ENCODE measurements at regions not wholly inside any gene's neighbourhood (a gene's known extent, or its start where the extent isn't known, plus 50 kb on each side); places are given as distances from the start of the nearest gene placed in this dataset.

DNA sequence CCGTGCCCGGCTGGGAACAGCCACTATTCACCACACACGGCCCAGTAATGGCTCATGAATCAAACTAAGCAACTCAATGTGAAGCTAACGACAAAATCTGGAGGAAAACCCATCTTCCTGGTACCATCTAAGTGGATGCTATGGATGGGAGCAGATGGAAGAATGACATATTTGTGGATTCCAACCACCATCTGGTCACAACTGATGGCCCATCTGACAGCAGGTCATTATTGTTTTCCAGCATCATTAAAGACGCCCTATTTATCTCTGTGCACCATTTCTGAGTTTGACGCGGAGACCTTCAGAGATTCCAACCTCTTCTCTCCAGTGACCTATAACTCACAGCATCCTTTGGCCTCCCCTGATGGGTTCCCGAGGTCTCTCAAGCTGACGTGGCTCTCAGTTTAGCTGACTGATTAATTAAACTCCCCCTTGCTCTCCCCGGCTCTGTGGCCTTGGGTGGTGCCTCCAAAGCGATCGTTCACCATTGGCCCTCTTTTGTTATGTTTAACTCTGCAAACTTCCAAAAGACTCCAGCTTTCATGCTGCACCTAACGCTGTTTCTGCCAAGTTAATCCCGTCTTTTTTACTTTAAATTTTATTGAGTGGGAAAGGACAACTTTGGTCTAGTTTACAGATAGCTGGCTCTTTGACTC, 1514.4 kb downstream of the BRD1 start (continued):
- TF ChIP-seq, protein P1, sequence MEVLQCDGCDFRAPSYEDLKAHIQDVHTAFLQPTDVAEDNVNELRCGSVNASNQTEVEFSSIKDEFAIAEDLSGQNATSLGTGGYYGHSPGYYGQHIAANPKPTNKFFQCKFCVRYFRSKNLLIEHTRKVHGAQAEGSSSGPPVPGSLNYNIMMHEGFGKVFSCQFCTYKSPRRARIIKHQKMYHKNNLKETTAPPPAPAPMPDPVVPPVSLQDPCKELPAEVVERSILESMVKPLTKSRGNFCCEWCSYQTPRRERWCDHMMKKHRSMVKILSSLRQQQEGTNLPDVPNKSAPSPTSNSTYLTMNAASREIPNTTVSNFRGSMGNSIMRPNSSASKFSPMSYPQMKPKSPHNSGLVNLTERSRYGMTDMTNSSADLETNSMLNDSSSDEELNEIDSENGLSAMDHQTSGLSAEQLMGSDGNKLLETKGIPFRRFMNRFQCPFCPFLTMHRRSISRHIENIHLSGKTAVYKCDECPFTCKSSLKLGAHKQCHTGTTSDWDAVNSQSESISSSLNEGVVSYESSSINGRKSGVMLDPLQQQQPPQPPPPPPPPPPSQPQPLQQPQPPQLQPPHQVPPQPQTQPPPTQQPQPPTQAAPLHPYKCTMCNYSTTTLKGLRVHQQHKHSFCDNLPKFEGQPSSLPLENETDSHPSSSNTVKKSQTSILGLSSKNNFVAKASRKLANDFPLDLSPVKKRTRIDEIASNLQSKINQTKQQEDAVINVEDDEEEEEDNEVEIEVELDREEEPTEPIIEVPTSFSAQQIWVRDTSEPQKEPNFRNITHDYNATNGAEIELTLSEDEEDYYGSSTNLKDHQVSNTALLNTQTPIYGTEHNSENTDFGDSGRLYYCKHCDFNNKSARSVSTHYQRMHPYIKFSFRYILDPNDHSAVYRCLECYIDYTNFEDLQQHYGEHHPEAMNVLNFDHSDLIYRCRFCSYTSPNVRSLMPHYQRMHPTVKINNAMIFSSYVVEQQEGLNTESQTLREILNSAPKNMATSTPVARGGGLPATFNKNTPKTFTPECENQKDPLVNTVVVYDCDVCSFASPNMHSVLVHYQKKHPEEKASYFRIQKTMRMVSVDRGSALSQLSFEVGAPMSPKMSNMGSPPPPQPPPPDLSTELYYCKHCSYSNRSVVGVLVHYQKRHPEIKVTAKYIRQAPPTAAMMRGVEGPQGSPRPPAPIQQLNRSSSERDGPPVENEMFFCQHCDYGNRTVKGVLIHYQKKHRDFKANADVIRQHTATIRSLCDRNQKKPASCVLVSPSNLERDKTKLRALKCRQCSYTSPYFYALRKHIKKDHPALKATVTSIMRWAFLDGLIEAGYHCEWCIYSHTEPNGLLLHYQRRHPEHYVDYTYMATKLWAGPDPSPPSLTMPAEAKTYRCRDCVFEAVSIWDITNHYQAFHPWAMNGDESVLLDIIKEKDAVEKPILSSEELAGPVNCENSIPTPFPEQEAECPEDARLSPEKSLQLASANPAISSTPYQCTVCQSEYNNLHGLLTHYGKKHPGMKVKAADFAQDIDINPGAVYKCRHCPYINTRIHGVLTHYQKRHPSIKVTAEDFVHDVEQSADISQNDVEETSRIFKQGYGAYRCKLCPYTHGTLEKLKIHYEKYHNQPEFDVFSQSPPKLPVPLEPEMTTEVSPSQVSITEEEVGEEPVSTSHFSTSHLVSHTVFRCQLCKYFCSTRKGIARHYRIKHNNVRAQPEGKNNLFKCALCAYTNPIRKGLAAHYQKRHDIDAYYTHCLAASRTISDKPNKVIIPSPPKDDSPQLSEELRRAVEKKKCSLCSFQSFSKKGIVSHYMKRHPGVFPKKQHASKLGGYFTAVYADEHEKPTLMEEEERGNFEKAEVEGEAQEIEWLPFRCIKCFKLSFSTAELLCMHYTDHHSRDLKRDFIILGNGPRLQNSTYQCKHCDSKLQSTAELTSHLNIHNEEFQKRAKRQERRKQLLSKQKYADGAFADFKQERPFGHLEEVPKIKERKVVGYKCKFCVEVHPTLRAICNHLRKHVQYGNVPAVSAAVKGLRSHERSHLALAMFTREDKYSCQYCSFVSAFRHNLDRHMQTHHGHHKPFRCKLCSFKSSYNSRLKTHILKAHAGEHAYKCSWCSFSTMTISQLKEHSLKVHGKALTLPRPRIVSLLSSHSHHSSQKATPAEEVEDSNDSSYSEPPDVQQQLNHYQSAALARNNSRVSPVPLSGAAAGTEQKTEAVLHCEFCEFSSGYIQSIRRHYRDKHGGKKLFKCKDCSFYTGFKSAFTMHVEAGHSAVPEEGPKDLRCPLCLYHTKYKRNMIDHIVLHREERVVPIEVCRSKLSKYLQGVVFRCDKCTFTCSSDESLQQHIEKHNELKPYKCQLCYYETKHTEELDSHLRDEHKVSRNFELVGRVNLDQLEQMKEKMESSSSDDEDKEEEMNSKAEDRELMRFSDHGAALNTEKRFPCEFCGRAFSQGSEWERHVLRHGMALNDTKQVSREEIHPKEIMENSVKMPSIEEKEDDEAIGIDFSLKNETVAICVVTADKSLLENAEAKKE (CRISPR knock-in tag; IDR thresholded peaks at IDR 0.05): no peak

DNA sequence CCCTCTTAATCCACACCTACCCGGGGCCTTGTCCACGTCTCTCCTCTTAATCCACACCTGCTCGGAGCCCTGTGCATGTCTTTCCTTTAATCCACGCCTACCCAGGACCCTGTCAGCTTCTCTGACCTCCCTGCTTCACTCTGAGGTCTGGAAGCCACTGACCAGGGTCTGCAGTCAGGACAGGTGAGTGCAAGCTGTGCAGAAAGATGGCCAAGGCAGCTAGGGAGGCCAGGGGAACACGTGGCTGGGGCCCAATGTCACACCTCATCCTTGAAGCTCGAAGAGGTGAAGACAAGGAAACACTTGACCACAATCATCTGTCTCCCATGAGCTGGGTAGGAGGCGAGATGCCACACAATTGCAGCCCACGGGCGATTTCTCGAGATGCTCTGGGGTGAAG, 1516.9 kb downstream of the BRD1 start:
- DNase-seq (ENCODE audit: low spot score): no peak
- peaks cover 13% of the 10 kb centered on the region for H3K27me3 Mint-ChIP-seq (ENCODE audit: insufficient read depth, low read depth, poor library complexity)
- Histone ChIP-seq H3K4me3 (no peak overlapping the region), H3K79me2 (replicated peaks; ENCODE audit: insufficient read depth) (no peaks in the 10 kb centered on the region), H3K4me2 (no peak overlapping the region), H4K20me1 (replicated peaks; ENCODE audit: insufficient read depth) (no peaks in the 10 kb centered on the region), H3K27ac (ENCODE audit: low read depth) (no peak overlapping the region), H3K27me3 (ENCODE audit: insufficient read depth) (no peaks in the 10 kb centered on the region), H3K36me3 (ENCODE audit: insufficient read depth) (no peaks in the 10 kb centered on the region), H2AFZ (no peak overlapping the region), H3K4me1 (ENCODE audit: insufficient read depth) (no peaks in the 10 kb centered on the region), H3K9me2 (ENCODE audit: insufficient read depth) (no peaks in the 10 kb centered on the region), H3F3A (replicated peaks; ENCODE audit: low read depth) (no peaks in the 10 kb centered on the region)
- H3K27ac Mint-ChIP-seq: no peak overlapping the region
- H3K9me3 Mint-ChIP-seq: peaks cover 7% of the 10 kb centered on the region
- H3K4me3 Mint-ChIP-seq: no peak overlapping the region
- TF ChIP-seq JUNB (IDR thresholded peaks at IDR 0.05; ENCODE audit: unreplicated experiment): no peak
- TF ChIP-seq POLR2AphosphoS5 (IDR thresholded peaks at IDR 0.05; ENCODE audit: low read depth): no peak
- no peak for TF ChIP-seq ZNF331 (CRISPR knock-in tag; IDR thresholded peaks at IDR 0.05; ENCODE audit: low read depth)
- no peak for TF ChIP-seq ZNF114 (CRISPR knock-in tag; IDR thresholded peaks at IDR 0.05)
- TF ChIP-seq NANOG (IDR thresholded peaks at IDR 0.05; ENCODE audit: borderline replicate concordance): no peak
- TF ChIP-seq EZH2phosphoT487 (IDR thresholded peaks at IDR 0.05; ENCODE audit: unreplicated experiment): no peak
- TF ChIP-seq, protein P2, sequence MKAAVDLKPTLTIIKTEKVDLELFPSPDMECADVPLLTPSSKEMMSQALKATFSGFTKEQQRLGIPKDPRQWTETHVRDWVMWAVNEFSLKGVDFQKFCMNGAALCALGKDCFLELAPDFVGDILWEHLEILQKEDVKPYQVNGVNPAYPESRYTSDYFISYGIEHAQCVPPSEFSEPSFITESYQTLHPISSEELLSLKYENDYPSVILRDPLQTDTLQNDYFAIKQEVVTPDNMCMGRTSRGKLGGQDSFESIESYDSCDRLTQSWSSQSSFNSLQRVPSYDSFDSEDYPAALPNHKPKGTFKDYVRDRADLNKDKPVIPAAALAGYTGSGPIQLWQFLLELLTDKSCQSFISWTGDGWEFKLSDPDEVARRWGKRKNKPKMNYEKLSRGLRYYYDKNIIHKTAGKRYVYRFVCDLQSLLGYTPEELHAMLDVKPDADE (IDR thresholded peaks at IDR 0.05): no peak
- peaks cover 14% of the 10 kb centered on the region for H3K4me1 Mint-ChIP-seq
- 0 out of 3 replicates have a peak, but pooled peaks cover 2% of the 10 kb centered on the region for H3K36me3 Mint-ChIP-seq (ENCODE audit: low read depth)
- no peak for ATAC-seq

Measured in GM23338 (cell line).